CD4-positive, alpha-beta T cell (primary cell): ENCODE measurements at regions not wholly inside any gene's neighbourhood (a gene's known extent, or its start where the extent isn't known, plus 50 kb on each side); places are given as distances from the start of the nearest gene placed in this dataset.

ENCODE experiments used
- ATAC-seq: fragments of 200-7000 bp; cut with Tn5 transposase; one replicate; pipeline ENCODE4 v1.10.0; 2022; ENCODE audit warnings: mild to moderate bottlenecking; ENCODE audit not compliant: poor library complexity
- CTCF ChIA-PET: fragments of 350-600 bp; sonication (Branson Sonifier 250); formaldehyde crosslinking; loops from one replicate; lab custom pipeline; 2021; ENCODE audit warnings: antibody characterized with exemption, inconsistent platforms; lab: Charles Lee
- POLR2A ChIA-PET: fragments of 350-600 bp; sonication (Branson Sonifier 250); formaldehyde crosslinking; loops from one replicate; lab custom pipeline; 2021; ENCODE audit warnings: antibody characterized with exemption, inconsistent platforms; lab: Charles Lee
- DNase-seq, 14 experiments: peaks; one replicate each; pipeline ENCODE4 v3.0.0-alpha.2; 2013 to 2020; ENCODE audit warnings: mixed read lengths in 2 of 14
- H3K27ac ChIP-seq, 2 donors: one replicate each; pipeline versions ENCODE4 v1.5.1 to v1.7.0; 2013; ENCODE audit warnings: low read length in 2 of 2, low read depth in 1 of 2, mild to moderate bottlenecking in 1 of 2
- H3K27me3 ChIP-seq, 2 experiments: 1 replicate in 1 of 2; 2 replicates in 1 of 2; pipeline versions ENCODE4 v1.6.1 to v1.7.0; 2013; ENCODE audit warnings: low read length in 2 of 2, control low read depth in 1 of 2, mild to moderate bottlenecking in 1 of 2, moderate library complexity in 1 of 2; ENCODE audit not compliant: insufficient read depth in 2 of 2, control insufficient read depth in 1 of 2
- H3K36me3 ChIP-seq: one replicate; pipeline ENCODE4 v1.6.1; 2013; ENCODE audit warnings: low read length, control low read depth; ENCODE audit not compliant: insufficient read depth
- H3K4me1 ChIP-seq: one replicate; pipeline ENCODE4 v1.6.1; 2013; ENCODE audit warnings: low read length, control low read depth; ENCODE audit not compliant: insufficient read depth
- H3K4me3 ChIP-seq: one replicate; pipeline ENCODE4 v1.5.1; 2013; ENCODE audit warnings: mild to moderate bottlenecking, low read length, moderate library complexity
- H3K9me3 ChIP-seq, 2 experiments: 1 replicate in 1 of 2; 2 replicates in 1 of 2; pipeline versions ENCODE4 v1.6.1 to v1.7.0; 2013; ENCODE audit warnings: low read length in 2 of 2, mild to moderate bottlenecking in 2 of 2, control low read depth in 1 of 2, moderate library complexity in 1 of 2; ENCODE audit not compliant: control insufficient read depth in 1 of 2, insufficient read depth in 1 of 2
- H3K27ac Mint-ChIP-seq: one replicate; pipeline ENCODE4 v1.8.0; 2020; ENCODE audit warnings: mixed read lengths
- H3K27me3 Mint-ChIP-seq: one replicate; pipeline ENCODE4 v1.8.0; 2021; ENCODE audit warnings: mixed read lengths
- H3K36me3 Mint-ChIP-seq: one replicate; pipeline ENCODE4 v1.8.0; 2021; ENCODE audit warnings: low read depth, mixed read lengths
- H3K4me1 Mint-ChIP-seq: one replicate; pipeline ENCODE4 v1.8.0; 2021; ENCODE audit warnings: low read depth, mixed read lengths
- H3K4me3 Mint-ChIP-seq: one replicate; pipeline ENCODE4 v1.8.0; 2020; ENCODE audit warnings: mild to moderate bottlenecking, mixed read lengths
- H3K9me3 Mint-ChIP-seq: one replicate; pipeline ENCODE4 v1.8.0; 2020; ENCODE audit warnings: mixed read lengths
- CTCF ChIP-seq: fragments of 200-600 bp; IDR thresholded peaks from one replicate; pipeline ENCODE4 v1.8.0; 2022; ENCODE audit warnings: antibody characterized with exemption, mild to moderate bottlenecking
- intact Hi-C, 2 experiments: fragments of 100-400 bp; cut with DNase I in 1 of 2; cut with micrococcal nuclease in 1 of 2; formaldehyde crosslinking; loops; one replicate each; pipeline versions ENCODE4 v1.15.1 to v1.9.0; 2023 to 2025; cut with DNase I, micrococcal nuclease

- H3K4me1 ChIP-seq: no peaks in the 10 kb centered on the region
- H3K9me3 ChIP-seq: peaks cover 9 to 18% of the 10 kb centered on the region in 2 experiments
- ATAC-seq (no peak), DNase-seq (no peak)
- Mint-ChIP-seq H3K4me3 (no peak overlapping the region), H3K27ac (no peak overlapping the region), H3K36me3 (peaks cover 9% of the 10 kb centered on the region), H3K4me1 (no peaks in the 10 kb centered on the region), H3K9me3 (peaks cover 10% of the 10 kb centered on the region), H3K27me3 (no peaks in the 10 kb centered on the region)
- H3K27ac ChIP-seq: no peak overlapping the region
- intact Hi-C loops: no loop called here
- POLR2A ChIA-PET: no interaction called here
- no peaks in the 10 kb centered on the region for H3K27me3 ChIP-seq
- no peaks in the 10 kb centered on the region for H3K36me3 ChIP-seq
- CTCF ChIA-PET: no interaction called here
- TF ChIP-seq CTCF: no peak
- no peak overlapping the region for H3K4me3 ChIP-seq
Observed at GRCh38 chr6:146962329-146962728, 241.9 kb upstream of the STXBP5 start.

- H3K4me1 Mint-ChIP-seq: no peaks in the 10 kb centered on the region
- no peaks in the 10 kb centered on the region for H3K27me3 Mint-ChIP-seq
- DNase-seq (no peak), ATAC-seq (no peak)
- no peak for TF ChIP-seq CTCF
- no peak overlapping the region for H3K27ac ChIP-seq
- POLR2A ChIA-PET: no interaction called here
- no peaks in the 10 kb centered on the region for H3K36me3 ChIP-seq
- H3K9me3 Mint-ChIP-seq: peaks cover 10% of the 10 kb centered on the region
- peaks cover 9 to 18% of the 10 kb centered on the region in 2 experiments for H3K9me3 ChIP-seq
- no peak overlapping the region for H3K4me3 ChIP-seq
- peaks cover 9% of the 10 kb centered on the region for H3K36me3 Mint-ChIP-seq
- H3K4me3 Mint-ChIP-seq: no peak overlapping the region
- CTCF ChIA-PET: no interaction called here
- H3K27me3 ChIP-seq: no peaks in the 10 kb centered on the region
- intact Hi-C loops: no loop called here
- H3K27ac Mint-ChIP-seq: no peak overlapping the region
- H3K4me1 ChIP-seq: no peaks in the 10 kb centered on the region
Observed at GRCh38 chr6:146965110-146965689, 239.0 kb upstream of the STXBP5 start.

GRCh38 chr6:146968041-146968760, 236.0 kb upstream of the STXBP5 start:
- ChIA-PET POLR2A (no interaction called here), CTCF (no interaction called here)
- H3K9me3 ChIP-seq: peaks cover 9 to 18% of the 10 kb centered on the region in 2 experiments
- DNase-seq (no peak), ATAC-seq (no peak)
- H3K9me3 Mint-ChIP-seq: peaks cover 10% of the 10 kb centered on the region
- no peak overlapping the region for H3K27ac Mint-ChIP-seq
- H3K36me3 ChIP-seq: no peaks in the 10 kb centered on the region
- no peak overlapping the region for H3K4me3 ChIP-seq
- H3K27ac ChIP-seq: no peak overlapping the region
- no peaks in the 10 kb centered on the region for H3K4me1 Mint-ChIP-seq
- H3K27me3 ChIP-seq: no peaks in the 10 kb centered on the region
- H3K27me3 Mint-ChIP-seq: no peaks in the 10 kb centered on the region
- H3K36me3 Mint-ChIP-seq: peaks cover 9% of the 10 kb centered on the region
- H3K4me1 ChIP-seq: no peaks in the 10 kb centered on the region
- TF ChIP-seq CTCF: no peak
- intact Hi-C loops: no loop called here
- H3K4me3 Mint-ChIP-seq: no peak overlapping the region
